GM12891 (cell line): ENCODE measurements at regions not wholly inside any gene's neighbourhood (a gene's known extent, or its start where the extent isn't known, plus 50 kb on each side); places are given as distances from the start of the nearest gene placed in this dataset.

Experiments
- DNase-seq: peaks from one replicate; pipeline ENCODE4 v3.0.0; 2011; ENCODE audit warnings: low spot score; ENCODE audit not compliant: insufficient read length
- FAIRE-seq: peaks from 2 replicates; lab custom pipeline; 2011; peaks lifted over from hg19 to GRCh38; lab: Jason Lieb, UNC
- PAX5 ChIP-seq: IDR thresholded peaks from 2 replicates; pipeline ENCODE4 v1.6.1; 2011; ENCODE audit warnings: low read length, moderate library complexity, mild to moderate bottlenecking; ENCODE audit not compliant: insufficient read depth, severe bottlenecking
- POLR2A ChIP-seq: IDR thresholded peaks from 2 replicates; pipeline ENCODE4 v1.6.1; 2011; ENCODE audit warnings: low read depth, low read length, control low read depth
- POLR2AphosphoS5 ChIP-seq: IDR thresholded peaks from 2 replicates; pipeline ENCODE4 v1.6.1; 2011; ENCODE audit warnings: low read depth, low read length, control low read depth
- POU2F2 ChIP-seq: IDR thresholded peaks from 2 replicates; pipeline ENCODE4 v1.6.1; 2011; ENCODE audit warnings: low read depth, mild to moderate bottlenecking, control low read depth, low read length, moderate library complexity
- SPI1 ChIP-seq: IDR thresholded peaks from 2 replicates; pipeline ENCODE4 v1.6.1; 2011; ENCODE audit warnings: low read depth, low read length, control low read depth
- TAF1 ChIP-seq: IDR thresholded peaks from 2 replicates; pipeline ENCODE4 v1.6.1; 2011; ENCODE audit warnings: low read depth, low read length, control low read depth

DNA sequence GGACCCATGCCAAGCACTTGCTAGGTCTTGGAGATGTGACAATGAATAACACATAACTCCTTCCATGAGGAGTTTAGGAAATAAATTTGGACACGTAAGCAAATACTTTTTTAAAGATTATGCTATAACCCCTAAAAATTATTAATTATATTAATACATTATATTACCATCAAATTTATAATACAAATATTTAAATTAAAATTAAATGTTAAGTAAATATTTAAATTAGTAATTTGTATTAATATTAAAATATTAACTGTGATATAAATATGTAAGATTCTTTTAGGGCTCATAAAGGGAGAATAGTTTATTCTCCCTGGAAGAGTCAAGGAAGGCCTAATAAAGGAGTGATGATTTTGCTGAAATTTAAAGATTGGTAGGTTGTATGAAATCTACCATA is 121.1 kb downstream of the RAP2A start:
- DNase-seq (no peak), FAIRE-seq (no peak)
- no peak for TF ChIP-seq TAF1
- no peak for TF ChIP-seq SPI1
- no peak for TF ChIP-seq POLR2A
- no peak for TF ChIP-seq PAX5
- no peak for TF ChIP-seq POU2F2
- no peak for TF ChIP-seq POLR2AphosphoS5

DNA sequence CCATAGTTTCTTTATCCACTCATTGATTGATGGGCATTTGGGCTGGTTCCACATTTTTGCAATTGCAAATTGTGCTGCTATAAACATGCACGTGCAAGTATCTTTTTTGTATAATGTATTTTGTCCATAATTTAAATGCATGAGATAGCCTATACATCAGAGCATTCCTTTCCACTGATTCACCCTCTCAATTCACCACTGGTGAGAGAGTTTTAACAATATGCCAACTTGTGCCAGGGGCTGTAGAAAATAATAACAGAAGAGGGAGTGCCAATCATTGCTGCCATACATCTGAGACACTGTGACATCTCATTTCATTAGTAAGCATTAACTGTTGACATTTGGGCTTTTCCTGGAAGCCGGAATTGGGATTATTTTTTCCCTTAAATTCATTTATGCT is 125.1 kb downstream of the RAP2A start:
- FAIRE-seq (no peak), DNase-seq (no peak)
- TF ChIP-seq POLR2A, result no peak
- no peak for TF ChIP-seq TAF1
- TF ChIP-seq PAX5, result no peak
- no peak for TF ChIP-seq POU2F2
- no peak for TF ChIP-seq POLR2AphosphoS5
- no peak for TF ChIP-seq SPI1

DNA sequence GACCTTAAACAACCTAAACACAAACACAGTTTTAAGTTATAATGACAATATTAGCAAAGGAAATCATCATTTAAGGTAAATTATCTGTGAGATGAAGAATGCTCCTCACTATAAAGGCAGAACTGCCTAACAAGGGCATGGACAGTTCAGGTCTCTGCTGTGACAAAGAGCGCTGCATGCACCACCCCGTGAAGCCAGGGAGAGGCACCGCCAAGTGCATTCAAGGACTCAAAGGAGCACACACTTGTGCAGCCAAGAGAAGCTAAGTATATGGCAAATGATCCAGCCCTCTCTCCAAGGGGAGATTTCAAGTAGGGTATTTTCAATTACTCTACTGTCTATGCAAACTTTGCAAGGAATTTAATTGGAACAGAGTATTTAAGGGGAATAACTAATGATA is 126.0 kb downstream of the RAP2A start:
- no peak for TF ChIP-seq POLR2AphosphoS5
- no peak for TF ChIP-seq TAF1
- TF ChIP-seq SPI1, result no peak
- no peak for TF ChIP-seq POLR2A
- TF ChIP-seq PAX5, result no peak
- no peak for TF ChIP-seq POU2F2
- FAIRE-seq, result no peak
- DNase-seq, result no peak

DNA sequence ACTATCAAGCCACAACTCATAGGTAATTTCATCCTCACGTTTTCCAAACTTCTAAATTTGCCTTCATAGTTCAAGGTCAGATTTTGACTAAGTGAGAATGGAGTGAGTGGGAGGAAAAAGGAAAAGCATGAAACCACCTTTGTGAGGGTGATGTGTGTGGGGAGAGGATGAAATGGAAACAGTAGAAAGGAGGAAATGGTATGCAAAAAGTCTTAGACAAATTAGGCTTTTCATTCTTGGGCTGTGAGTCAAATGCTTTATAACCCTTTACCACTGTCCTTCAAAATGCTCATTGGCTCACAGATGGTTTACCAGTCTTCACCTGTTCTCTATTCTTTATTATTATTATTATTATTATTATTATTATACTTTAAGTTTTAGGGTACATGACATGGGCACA is 127.2 kb downstream of the RAP2A start:
- TF ChIP-seq POU2F2 (no peak), POLR2AphosphoS5 (no peak), POLR2A (no peak), SPI1 (no peak), PAX5 (no peak), TAF1 (no peak)
- no peak for DNase-seq
- no peak for FAIRE-seq

DNA sequence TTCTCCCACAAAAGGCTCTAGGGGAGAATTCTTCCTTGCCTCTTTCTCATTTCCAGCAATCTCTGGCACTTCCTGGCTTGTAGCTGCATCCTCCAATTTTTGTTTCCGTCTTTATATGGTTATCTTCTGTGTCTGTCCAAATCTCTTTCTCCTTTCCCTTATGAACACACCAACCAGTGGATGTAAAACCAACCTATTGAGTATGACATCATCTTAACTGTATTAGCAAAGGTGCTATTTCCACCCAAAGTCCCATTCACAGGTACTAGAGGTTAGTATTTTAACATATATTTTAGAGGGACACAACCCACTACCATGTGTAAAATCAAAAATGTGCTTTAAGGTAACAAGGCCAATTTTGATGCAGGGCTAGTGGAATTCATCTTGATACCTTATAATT is 129.0 kb downstream of the RAP2A start:
- DNase-seq, result no peak
- TF ChIP-seq POU2F2, result no peak
- TF ChIP-seq TAF1, result no peak
- TF ChIP-seq SPI1, result no peak
- no peak for FAIRE-seq

DNA sequence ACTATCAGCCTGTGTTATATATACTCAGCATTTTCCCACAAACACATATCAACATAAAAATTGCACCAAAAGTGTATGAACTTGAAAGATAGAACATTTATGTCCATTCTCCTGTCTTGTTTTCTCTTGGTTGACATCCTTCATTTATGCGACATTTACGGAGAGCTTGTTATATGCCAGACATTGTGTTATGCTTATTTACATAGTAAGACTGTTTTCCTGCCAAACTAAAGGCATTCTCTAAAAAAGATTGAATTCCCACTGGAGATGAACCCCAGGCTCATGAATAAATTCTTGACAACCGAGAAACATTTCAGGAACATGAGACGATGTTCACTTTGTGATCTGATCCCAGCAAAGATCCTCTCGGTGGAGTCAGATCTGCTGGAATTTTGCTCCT is 131.0 kb downstream of the RAP2A start:
- TF ChIP-seq POU2F2 (no peak), SPI1 (no peak), POLR2AphosphoS5 (no peak), PAX5 (no peak), POLR2A (no peak), TAF1 (no peak)
- FAIRE-seq, result no peak
- DNase-seq, result no peak

DNA sequence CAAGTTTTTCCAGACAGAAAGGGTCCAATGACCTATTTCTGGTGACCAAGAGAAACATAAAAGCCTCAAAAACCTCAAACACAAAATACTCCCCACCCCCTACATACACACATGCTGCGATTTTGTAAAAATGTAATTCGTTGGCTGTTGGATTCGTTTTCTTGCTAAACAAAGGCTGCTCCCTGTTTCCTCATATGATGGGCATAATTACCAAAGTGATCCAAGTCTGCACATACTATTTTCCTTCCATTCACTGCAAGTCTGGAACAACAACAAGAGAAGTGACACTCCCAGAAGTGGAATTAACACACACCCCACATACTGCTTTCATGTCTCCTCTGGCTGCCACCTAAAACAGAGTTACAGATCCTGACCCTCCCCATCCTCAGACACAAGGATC is 131.9 kb downstream of the RAP2A start:
- TF ChIP-seq PAX5 (no peak), SPI1 (no peak), POLR2AphosphoS5 (no peak), POLR2A (no peak), POU2F2 (no peak), TAF1 (no peak)
- DNase-seq, result no peak
- FAIRE-seq, result no peak

DNA sequence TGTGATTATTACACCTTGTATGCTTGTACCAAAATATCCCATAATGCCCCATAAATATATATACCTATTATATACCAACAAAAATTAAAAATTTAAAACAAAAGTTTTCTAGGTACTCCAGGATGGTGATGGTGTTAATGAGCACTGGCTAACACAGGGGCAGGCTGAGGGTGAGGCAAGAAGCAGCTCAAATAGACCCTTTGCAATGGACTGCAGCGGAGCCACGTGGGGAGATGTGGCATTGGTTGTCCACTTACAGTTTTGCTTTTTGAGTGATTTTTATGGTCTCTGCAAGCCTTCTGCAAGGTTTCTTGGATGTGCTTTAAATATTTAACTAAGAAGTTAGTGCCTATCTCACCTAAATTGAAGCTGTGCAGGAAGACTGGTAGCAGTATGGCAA is 132.9 kb downstream of the RAP2A start:
- TF ChIP-seq POLR2AphosphoS5 (no peak), SPI1 (no peak), POU2F2 (no peak), TAF1 (no peak), POLR2A (no peak), PAX5 (no peak)
- FAIRE-seq, result no peak
- no peak for DNase-seq

DNA sequence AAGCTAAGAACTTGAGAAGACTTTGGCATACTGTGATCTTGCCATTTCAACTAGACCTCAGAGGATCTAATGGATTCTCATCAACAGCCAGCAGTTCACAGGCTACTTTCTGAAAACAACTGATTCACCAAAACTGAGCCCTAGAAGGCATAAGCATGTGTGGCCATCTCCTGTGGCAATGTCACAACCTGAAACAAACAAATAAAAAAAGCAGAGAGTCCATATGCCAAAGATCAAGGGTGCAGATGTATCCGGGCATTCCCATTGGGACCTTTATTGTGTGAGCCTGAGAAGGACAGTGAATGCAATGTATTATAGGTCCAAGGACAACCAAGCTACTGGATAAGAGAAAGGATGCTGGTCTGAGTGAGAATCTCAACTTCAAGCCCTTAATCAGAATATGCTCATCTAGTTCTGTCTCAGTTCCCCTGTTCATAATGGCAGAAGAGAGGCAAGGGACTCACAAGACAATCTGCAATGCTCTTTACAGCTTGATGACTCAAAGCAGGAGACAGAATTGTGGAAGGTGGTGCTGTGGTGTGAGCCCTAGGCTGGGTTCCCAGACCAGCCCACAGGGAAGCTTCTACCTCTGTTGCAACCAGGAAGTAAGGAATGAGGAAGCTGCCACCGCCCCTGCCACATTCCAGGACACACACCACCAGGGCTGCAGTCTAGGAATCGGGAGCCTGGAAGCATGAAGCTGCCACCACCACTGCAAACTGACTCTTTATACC is 133.7 kb downstream of the RAP2A start:
- DNase-seq, result peak; percentile 20
- peak; percentile 50 for FAIRE-seq
- no peak for TF ChIP-seq POU2F2
- TF ChIP-seq POLR2A, result no peak
- no peak for TF ChIP-seq TAF1
- peak; percentile 75 for TF ChIP-seq SPI1

DNA sequence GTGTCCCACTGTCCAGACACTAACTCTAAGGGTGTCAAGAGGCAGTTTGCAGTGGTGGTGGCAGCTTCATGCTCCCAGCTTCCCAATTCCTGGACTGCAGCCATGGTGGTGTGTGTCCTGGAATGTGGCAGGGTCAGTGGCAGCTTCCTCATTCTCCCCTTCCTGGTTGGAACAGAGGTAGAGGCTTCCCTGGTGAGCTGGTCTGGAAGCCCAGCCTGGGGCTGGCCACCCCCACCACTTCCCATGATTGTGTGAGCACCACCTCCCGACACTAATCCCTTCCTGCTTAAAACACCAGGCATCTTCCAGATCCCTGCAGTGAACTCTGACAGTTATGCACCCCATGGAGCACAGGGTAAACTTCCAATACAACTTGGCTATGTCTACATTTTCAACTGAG is 134.9 kb downstream of the RAP2A start:
- no peak for TF ChIP-seq PAX5
- no peak for TF ChIP-seq POLR2A
- no peak for TF ChIP-seq SPI1
- no peak for TF ChIP-seq POLR2AphosphoS5
- no peak for FAIRE-seq
- DNase-seq, result no peak
